ENCODE measurements at regions not wholly inside any gene's neighbourhood (a gene's known extent, or its start where the extent isn't known, plus 50 kb on each side); places are given as distances from the start of the nearest gene placed in this dataset.

GRCh38 chr2:51628917-51629316 lies 597.0 kb upstream of the NRXN1 start:
- Mint-ChIP-seq H3K4me3 (ENCODE audit: unreplicated experiment) (no peak overlapping the region), H3K27ac (ENCODE audit: unreplicated experiment) (no peak overlapping the region), H3K4me1 (ENCODE audit: unreplicated experiment) (no peaks in the 10 kb centered on the region), H3K36me3 (ENCODE audit: unreplicated experiment) (no peaks in the 10 kb centered on the region), H3K9me3 (ENCODE audit: unreplicated experiment) (peaks cover 19% of the 10 kb centered on the region), H3K27me3 (ENCODE audit: unreplicated experiment) (no peaks in the 10 kb centered on the region)
- no peak for DNase-seq (ENCODE audit: extremely low spot score, unreplicated experiment)
- no peak for TF ChIP-seq CTCF (IDR thresholded peaks at IDR 0.05)

- Mint-ChIP-seq H3K4me3 (ENCODE audit: unreplicated experiment) (no peak overlapping the region), H3K36me3 (ENCODE audit: unreplicated experiment) (no peaks in the 10 kb centered on the region), H3K27ac (ENCODE audit: unreplicated experiment) (no peak overlapping the region), H3K4me1 (ENCODE audit: unreplicated experiment) (no peaks in the 10 kb centered on the region), H3K27me3 (ENCODE audit: unreplicated experiment) (no peaks in the 10 kb centered on the region), H3K9me3 (ENCODE audit: unreplicated experiment) (peaks cover 26% of the 10 kb centered on the region)
- no peak for DNase-seq (ENCODE audit: extremely low spot score, unreplicated experiment)
- TF ChIP-seq CTCF (IDR thresholded peaks at IDR 0.05): no peak
Measured at GRCh38 chr2:51624995-51625394, 593.1 kb upstream of the NRXN1 start.

GRCh38 chr2:51620796-51621195 lies 588.9 kb upstream of the NRXN1 start:
- Mint-ChIP-seq H3K4me3 (ENCODE audit: unreplicated experiment) (no peak overlapping the region), H3K27ac (ENCODE audit: unreplicated experiment) (no peak overlapping the region), H3K36me3 (ENCODE audit: unreplicated experiment) (no peaks in the 10 kb centered on the region), H3K27me3 (ENCODE audit: unreplicated experiment) (no peaks in the 10 kb centered on the region), H3K9me3 (ENCODE audit: unreplicated experiment) (peaks cover 28% of the 10 kb centered on the region), H3K4me1 (ENCODE audit: unreplicated experiment) (no peaks in the 10 kb centered on the region)
- no peak for TF ChIP-seq CTCF (IDR thresholded peaks at IDR 0.05)
- no peak for DNase-seq (ENCODE audit: extremely low spot score, unreplicated experiment)

- no peak overlapping the region for H3K27ac Mint-ChIP-seq (ENCODE audit: unreplicated experiment)
- peaks cover 32% of the 10 kb centered on the region for H3K9me3 Mint-ChIP-seq (ENCODE audit: unreplicated experiment)
- DNase-seq (ENCODE audit: extremely low spot score, unreplicated experiment): no peak
- no peak overlapping the region for H3K4me3 Mint-ChIP-seq (ENCODE audit: unreplicated experiment)
- no peaks in the 10 kb centered on the region for H3K27me3 Mint-ChIP-seq (ENCODE audit: unreplicated experiment)
- H3K36me3 Mint-ChIP-seq (ENCODE audit: unreplicated experiment): no peaks in the 10 kb centered on the region
- H3K4me1 Mint-ChIP-seq (ENCODE audit: unreplicated experiment): no peaks in the 10 kb centered on the region
- TF ChIP-seq CTCF (IDR thresholded peaks at IDR 0.05): no peak
Measured at GRCh38 chr2:51619961-51620360, 588.0 kb upstream of the NRXN1 start.

GRCh38 chr2:51612387-51612786 lies 580.5 kb upstream of the NRXN1 start:
- Mint-ChIP-seq H3K27ac (ENCODE audit: unreplicated experiment) (no peak overlapping the region), H3K4me1 (ENCODE audit: unreplicated experiment) (no peaks in the 10 kb centered on the region), H3K36me3 (ENCODE audit: unreplicated experiment) (no peaks in the 10 kb centered on the region), H3K9me3 (ENCODE audit: unreplicated experiment) (peaks cover 55% of the 10 kb centered on the region), H3K27me3 (ENCODE audit: unreplicated experiment) (no peaks in the 10 kb centered on the region), H3K4me3 (ENCODE audit: unreplicated experiment) (no peak overlapping the region)
- DNase-seq (ENCODE audit: extremely low spot score, unreplicated experiment): no peak
- no peak for TF ChIP-seq CTCF (IDR thresholded peaks at IDR 0.05)
